Natural killer cell treated with Interleukin-12 subunit alpha and Interleukin-12 subunit beta and Interleukin-15 and Interleukin-18, amount 100 ng/mL, for 72 hours (primary cell): ENCODE measurements at regions not wholly inside any gene's neighbourhood (a gene's known extent, or its start where the extent isn't known, plus 50 kb on each side); places are given as distances from the start of the nearest gene placed in this dataset.

ENCODE experiments used
- ATAC-seq, 2 donors: fragments of 150-1000 bp; cut with Tn5 transposase in 1 of 2; sonication (Bioruptor Pico), chemical (Tn5 transposase) in 1 of 2; 2 replicates each; pipeline ENCODE4 v1.10.0; 2021
- DNase-seq: peaks from one replicate; pipeline ENCODE4 v3.0.0; 2022; ENCODE audit warnings: low spot score
- H3K27ac Mint-ChIP-seq, 2 donors: 1 replicate in 1 of 2; 2 replicates in 1 of 2; pipeline ENCODE4 v1.8.0; 2022; ENCODE audit warnings: mixed read lengths in 2 of 2, mild to moderate bottlenecking in 1 of 2, moderate library complexity in 1 of 2
- H3K27me3 Mint-ChIP-seq, 2 donors: 1 replicate in 1 of 2; 2 replicates in 1 of 2; pipeline ENCODE4 v1.8.0; 2022; ENCODE audit warnings: mixed read lengths in 2 of 2
- H3K36me3 Mint-ChIP-seq: one replicate; pipeline ENCODE4 v1.8.0; 2022; ENCODE audit warnings: mixed read lengths
- H3K4me1 Mint-ChIP-seq, 2 donors: 1 replicate in 1 of 2; 2 replicates in 1 of 2; pipeline ENCODE4 v1.8.0; 2022; ENCODE audit warnings: low read depth in 2 of 2, mixed read lengths in 2 of 2, mild to moderate bottlenecking in 1 of 2
- H3K4me3 Mint-ChIP-seq: one replicate; pipeline ENCODE4 v1.8.0; 2022; ENCODE audit warnings: mixed read lengths
- H3K9me3 Mint-ChIP-seq: 2 replicates; pipeline ENCODE4 v1.8.0; 2022; ENCODE audit warnings: mixed read lengths

DNA sequence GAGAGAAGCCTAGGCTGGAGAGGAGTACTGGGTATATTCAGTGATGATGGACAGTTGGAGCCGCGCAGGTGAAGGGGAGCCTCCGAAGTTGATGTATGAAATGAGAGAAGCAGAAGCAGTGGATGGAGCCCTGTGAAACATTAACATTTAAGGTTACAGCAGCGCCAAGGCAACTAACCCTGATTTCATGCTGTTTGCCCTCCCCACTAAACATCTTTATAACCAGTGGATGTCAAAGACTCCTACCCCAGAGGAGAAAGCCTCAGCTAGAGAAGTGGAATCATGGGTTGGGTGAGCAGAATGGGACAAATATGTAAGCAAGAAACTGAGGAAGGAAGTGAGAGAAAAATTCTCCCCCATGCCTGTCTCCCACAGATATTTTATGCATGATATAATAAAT, 92.0 kb upstream of the NMNAT3 start:
- H3K9me3 Mint-ChIP-seq, result peaks cover 5% of the 10 kb centered on the region
- no peak overlapping the region for H3K4me3 Mint-ChIP-seq
- ATAC-seq, result no peak
- no peaks in the 10 kb centered on the region for H3K4me1 Mint-ChIP-seq
- H3K27me3 Mint-ChIP-seq, result peaks cover 5 to 16% of the 10 kb centered on the region in 2 donors
- H3K36me3 Mint-ChIP-seq, result no peaks in the 10 kb centered on the region
- no peak overlapping the region for H3K27ac Mint-ChIP-seq
- no peak for DNase-seq

DNA sequence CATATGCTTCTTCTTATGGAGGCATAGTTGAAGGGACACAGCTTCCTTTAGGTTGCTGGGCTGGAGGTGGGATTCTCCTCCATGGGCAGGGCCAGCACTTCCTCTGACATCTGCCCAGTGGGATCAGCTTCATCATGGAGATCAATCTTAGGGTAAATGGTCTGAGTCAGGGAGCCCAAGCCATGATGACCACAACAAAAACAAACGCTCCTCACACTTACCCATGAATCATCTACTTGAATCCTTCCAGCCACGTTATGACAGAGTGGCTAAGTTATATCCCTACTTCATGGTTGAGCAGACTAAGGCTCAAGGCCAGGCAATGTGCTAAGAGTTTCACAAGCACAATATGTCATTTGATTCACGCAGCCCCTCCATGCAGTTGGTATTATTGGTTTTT, 87.2 kb upstream of the NMNAT3 start:
- DNase-seq, result no peak
- H3K36me3 Mint-ChIP-seq, result no peaks in the 10 kb centered on the region
- no peak overlapping the region for H3K4me3 Mint-ChIP-seq
- no peak overlapping the region for H3K27ac Mint-ChIP-seq
- no peaks in the 10 kb centered on the region for H3K27me3 Mint-ChIP-seq
- no peaks in the 10 kb centered on the region for H3K4me1 Mint-ChIP-seq
- ATAC-seq, result no peak
- H3K9me3 Mint-ChIP-seq, result peaks cover 5% of the 10 kb centered on the region

DNA sequence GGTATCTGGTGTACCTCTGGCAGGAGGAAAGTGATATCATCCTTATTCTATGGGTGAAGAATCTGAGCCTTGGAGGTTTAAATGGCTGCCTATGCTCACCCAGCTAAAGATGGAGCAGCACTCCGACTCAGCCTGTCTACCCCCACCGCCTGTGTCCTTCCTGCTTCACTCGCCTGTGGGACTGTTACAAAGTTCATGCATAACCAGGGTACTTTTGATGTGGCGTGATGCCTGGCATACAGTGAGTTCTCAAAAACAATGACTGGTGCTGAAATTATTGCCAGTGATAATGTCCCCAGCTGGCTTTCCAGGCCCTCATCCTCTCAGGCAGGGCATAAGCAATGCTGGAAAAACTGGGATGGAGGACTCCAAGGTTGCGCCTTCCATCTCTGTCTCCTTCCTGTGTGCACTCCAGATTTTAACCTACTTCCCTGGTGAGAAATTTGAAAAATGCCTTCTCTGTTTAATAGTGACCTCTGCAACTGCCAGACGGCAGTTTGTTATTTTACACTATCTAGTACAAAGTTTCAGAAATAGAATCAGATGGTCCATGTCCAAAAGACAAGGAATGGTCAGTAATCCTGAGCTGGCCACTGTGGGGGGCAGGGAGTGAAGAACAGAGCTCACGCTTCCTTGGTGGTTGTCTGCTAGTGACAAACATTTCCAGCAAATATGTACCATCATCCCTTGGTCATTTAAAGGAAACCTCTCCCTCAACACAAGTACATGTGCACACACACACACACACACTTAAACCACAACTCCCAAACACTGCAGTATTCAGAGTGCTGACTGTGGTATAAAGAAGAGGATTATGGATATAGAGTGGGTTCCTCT, 86.5 kb upstream of the NMNAT3 start:
- H3K36me3 Mint-ChIP-seq, result no peaks in the 10 kb centered on the region

DNA sequence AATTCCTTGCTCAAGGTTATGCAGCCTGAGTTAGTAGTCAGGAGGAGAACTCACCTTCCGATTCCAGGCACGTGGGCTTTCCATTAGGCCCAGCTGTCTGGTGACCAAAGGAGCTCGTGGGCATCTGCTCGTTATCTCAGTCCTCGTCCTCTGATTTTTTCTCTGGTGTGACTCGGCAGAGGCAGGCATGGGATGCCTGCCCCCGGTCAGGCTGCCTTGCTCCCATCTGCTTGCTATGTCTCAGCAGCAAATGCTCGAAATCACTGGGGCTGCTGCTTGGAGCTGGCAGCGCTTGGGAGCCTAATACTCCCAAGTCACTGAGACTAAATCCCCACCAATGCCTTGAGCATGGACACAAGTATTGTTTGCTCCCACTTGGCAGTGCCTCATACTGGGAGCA, 84.5 kb upstream of the NMNAT3 start:
- peaks cover 5% of the 10 kb centered on the region for H3K9me3 Mint-ChIP-seq
- H3K4me1 Mint-ChIP-seq, result no peaks in the 10 kb centered on the region
- ATAC-seq, result no peak
- no peaks in the 10 kb centered on the region for H3K36me3 Mint-ChIP-seq
- H3K4me3 Mint-ChIP-seq, result no peak overlapping the region
- no peak for DNase-seq
- no peak overlapping the region for H3K27ac Mint-ChIP-seq
- no peaks in the 10 kb centered on the region for H3K27me3 Mint-ChIP-seq

More for the DNA sequence above, 86.5 kb upstream of the NMNAT3 start:
- DNase-seq (no peak), ATAC-seq (no peak)
- Mint-ChIP-seq H3K4me1 (no peaks in the 10 kb centered on the region), H3K9me3 (peaks cover 5% of the 10 kb centered on the region), H3K4me3 (no peak overlapping the region), H3K27ac (no peak overlapping the region), H3K27me3 (no peaks in the 10 kb centered on the region)

DNA sequence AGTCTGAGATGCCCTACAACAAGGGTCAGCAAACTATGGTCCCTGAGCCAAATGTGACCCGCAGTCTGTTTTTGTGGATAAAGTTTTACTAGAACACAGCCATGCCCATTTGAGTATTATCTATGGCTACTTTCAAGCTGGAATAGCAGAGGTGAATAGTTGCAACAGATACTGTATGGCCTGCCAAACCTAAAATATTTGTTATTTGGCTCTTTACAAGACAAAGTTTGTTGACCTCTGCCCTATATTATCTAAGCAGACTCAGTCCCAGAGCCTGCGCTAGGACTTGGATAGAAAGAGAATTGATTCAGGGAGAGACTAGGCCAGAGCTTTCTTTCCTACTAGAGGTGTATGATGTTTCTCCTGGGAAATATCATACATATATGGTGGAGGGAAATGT, 81.7 kb upstream of the NMNAT3 start:
- DNase-seq (no peak), ATAC-seq (no peak)
- Mint-ChIP-seq H3K27me3 (no peaks in the 10 kb centered on the region), H3K27ac (no peak overlapping the region), H3K9me3 (no peaks in the 10 kb centered on the region), H3K36me3 (no peaks in the 10 kb centered on the region), H3K4me3 (no peak overlapping the region), H3K4me1 (no peaks in the 10 kb centered on the region)

DNA sequence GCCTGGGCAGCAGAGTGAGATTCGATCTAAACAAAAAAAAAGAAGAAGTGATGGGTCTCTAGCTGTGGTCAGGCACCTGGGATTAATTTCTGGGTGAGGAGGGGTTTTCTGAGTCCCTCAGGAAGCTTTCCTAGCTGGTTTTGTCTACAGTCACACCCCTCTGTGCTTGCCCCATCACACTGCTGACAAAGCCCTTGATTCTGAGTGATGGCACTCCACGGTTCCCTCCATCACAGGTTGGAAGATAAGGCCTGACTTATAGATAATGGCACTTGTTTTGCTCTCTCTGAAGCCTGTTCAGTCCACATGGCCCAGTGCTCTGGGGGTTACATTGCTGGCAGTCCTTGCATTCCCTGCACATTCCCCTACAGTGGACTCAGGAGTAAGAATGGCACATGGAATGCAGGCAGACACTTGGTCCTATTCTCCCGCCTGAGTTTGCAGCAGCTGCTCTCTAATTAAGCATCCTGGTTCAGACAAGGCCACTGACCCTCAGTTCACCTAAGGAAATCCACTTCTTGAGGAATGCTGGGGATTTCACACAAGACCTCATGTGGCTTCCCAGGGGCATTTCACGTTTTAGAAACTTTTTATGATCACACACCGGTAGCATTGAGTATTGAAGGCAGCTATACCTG, 81.0 kb upstream of the NMNAT3 start:
- H3K27me3 Mint-ChIP-seq, result no peaks in the 10 kb centered on the region
- H3K9me3 Mint-ChIP-seq, result no peaks in the 10 kb centered on the region
- H3K27ac Mint-ChIP-seq, result no peak overlapping the region
- H3K4me3 Mint-ChIP-seq, result no peak overlapping the region
- H3K36me3 Mint-ChIP-seq, result no peaks in the 10 kb centered on the region
- no peak for DNase-seq
- ATAC-seq, result no peak
- H3K4me1 Mint-ChIP-seq, result no peaks in the 10 kb centered on the region

DNA sequence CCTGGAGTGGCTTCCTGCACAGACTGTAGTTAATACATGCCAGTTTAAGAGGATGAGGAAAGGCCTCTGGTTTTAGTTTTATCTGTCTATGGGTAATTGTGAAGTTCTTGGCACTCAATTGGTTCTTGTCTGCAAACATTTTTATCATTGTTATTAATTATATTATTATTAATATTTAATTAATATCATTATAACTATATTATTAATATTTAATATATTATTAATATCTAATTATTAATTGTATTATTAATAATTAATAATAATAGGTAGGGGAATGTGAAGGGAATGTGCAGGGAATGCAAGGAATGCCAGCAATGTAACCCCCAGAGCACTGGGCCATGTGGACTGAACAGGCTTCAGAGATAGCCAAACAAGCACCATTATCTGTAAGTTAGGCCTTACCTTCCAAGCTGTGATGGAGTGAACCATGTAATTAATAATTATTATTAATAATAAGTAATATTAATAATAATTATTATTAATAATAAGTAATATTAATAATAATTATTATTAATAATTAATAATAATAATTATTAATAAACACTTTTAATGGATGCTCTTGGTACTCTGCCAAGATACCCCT, 79.8 kb upstream of the NMNAT3 start:
- H3K27me3 Mint-ChIP-seq, result no peaks in the 10 kb centered on the region
- no peaks in the 10 kb centered on the region for H3K4me1 Mint-ChIP-seq
- no peaks in the 10 kb centered on the region for H3K36me3 Mint-ChIP-seq
- ATAC-seq (no peak), DNase-seq (no peak)
- H3K4me3 Mint-ChIP-seq, result no peak overlapping the region
- no peaks in the 10 kb centered on the region for H3K9me3 Mint-ChIP-seq
- H3K27ac Mint-ChIP-seq, result no peak overlapping the region

DNA sequence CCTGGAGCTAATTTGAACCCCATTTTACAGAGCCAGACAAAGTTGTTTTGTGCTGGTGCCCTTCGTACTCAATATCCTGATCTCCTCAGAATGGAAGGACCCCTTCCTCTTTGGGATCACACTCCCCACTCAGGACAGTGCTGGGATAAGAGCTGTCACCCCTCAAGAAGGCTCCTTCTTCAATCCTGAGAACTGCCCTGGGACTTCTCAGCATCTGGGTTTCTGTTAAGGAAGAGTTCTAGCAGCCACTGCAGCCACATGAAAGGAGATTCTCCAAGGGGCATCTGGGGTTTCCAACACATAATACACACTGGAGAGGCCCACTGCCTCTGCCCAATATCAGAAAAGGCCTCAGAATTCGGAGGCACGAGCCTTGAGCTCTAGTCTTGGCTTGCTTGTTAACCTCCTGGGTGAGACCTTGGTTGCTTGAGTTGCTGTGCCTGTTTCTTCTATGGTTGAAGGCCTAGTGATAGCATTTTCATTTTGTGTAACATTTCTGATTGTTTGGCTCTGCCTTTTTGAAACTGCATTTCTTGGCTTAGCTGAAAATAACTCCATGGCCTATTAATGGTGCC, 78.8 kb upstream of the NMNAT3 start:
- Mint-ChIP-seq H3K9me3 (no peaks in the 10 kb centered on the region), H3K36me3 (no peaks in the 10 kb centered on the region), H3K4me1 (no peaks in the 10 kb centered on the region), H3K27me3 (no peaks in the 10 kb centered on the region), H3K27ac (no peak overlapping the region), H3K4me3 (no peak overlapping the region)
- DNase-seq (no peak), ATAC-seq (peak in 1 of 2 donors; percentile 51)

DNA sequence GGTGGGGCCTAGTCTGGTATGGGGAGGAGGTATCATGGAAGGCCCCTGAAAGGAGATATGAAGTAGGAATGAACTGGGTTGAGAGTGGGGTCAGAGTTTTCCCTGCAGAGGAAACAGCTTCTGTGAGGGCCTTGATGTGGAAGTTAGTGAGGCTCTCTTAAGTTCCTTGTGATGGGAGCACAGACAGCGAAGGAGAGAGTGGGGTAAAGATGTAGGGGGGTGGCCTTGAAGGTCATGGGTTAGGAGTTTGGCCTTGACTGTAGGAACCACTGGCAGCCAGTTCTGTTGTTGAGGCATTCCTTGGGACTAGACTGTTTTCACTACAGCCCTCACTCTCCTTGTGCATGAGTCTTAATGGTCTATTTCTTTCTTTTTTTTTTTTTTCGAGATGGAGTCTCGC, 77.8 kb upstream of the NMNAT3 start:
- ATAC-seq (no peak), DNase-seq (no peak)
- H3K4me3 Mint-ChIP-seq, result no peak overlapping the region
- H3K36me3 Mint-ChIP-seq, result no peaks in the 10 kb centered on the region
- no peaks in the 10 kb centered on the region for H3K4me1 Mint-ChIP-seq
- no peak overlapping the region for H3K27ac Mint-ChIP-seq
- H3K27me3 Mint-ChIP-seq, result no peaks in the 10 kb centered on the region
- H3K9me3 Mint-ChIP-seq, result no peaks in the 10 kb centered on the region

DNA sequence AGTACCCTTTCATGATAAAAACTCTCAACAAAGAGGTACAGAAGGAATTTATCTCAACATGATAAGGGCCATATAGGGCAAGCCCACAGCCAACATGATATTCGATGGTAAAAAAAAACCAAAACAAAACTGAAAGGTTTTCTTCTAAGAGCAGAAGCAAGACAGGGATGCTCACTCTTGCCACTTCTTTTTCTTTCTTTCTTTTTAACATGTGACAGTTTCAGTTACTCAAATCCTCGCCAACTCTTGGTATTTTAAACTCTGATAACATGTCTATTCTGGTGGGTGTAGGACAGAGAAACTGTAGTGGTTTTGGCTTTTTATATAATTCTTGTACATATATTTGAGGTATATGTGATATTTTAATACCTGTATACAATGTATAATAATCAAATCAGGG, 74.0 kb upstream of the NMNAT3 start:
- no peak overlapping the region for H3K4me3 Mint-ChIP-seq
- H3K9me3 Mint-ChIP-seq, result peaks cover 4% of the 10 kb centered on the region
- no peaks in the 10 kb centered on the region for H3K4me1 Mint-ChIP-seq
- ATAC-seq (no peak), DNase-seq (no peak)
- H3K27ac Mint-ChIP-seq, result no peak overlapping the region
- H3K27me3 Mint-ChIP-seq, result no peaks in the 10 kb centered on the region
- H3K36me3 Mint-ChIP-seq, result no peaks in the 10 kb centered on the region

DNA sequence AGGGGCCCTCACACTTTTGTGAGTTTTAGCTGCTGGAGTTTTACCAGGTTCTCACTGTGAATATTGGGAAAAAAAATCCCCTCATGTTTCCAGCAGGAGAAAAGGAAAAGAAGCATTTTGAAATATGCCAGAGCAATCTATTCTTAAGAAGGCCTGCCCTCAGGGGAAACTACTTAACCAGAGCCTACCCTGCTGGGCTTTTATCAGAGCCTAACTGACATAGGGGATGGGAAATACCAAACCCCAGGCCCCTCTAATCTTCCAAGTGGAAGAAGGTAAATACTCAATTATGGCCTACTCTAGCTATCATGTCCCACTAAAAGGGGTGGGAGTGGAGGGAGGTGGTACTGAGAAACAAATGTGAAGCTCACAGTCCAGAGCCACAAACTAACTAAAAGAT, 68.7 kb upstream of the NMNAT3 start:
- Mint-ChIP-seq H3K27ac (no peak overlapping the region), H3K27me3 (peaks cover 3 to 10% of the 10 kb centered on the region in 2 donors), H3K4me3 (no peak overlapping the region), H3K9me3 (peaks cover 5% of the 10 kb centered on the region), H3K36me3 (no peaks in the 10 kb centered on the region), H3K4me1 (no peaks in the 10 kb centered on the region)
- DNase-seq, result no peak
- no peak for ATAC-seq

DNA sequence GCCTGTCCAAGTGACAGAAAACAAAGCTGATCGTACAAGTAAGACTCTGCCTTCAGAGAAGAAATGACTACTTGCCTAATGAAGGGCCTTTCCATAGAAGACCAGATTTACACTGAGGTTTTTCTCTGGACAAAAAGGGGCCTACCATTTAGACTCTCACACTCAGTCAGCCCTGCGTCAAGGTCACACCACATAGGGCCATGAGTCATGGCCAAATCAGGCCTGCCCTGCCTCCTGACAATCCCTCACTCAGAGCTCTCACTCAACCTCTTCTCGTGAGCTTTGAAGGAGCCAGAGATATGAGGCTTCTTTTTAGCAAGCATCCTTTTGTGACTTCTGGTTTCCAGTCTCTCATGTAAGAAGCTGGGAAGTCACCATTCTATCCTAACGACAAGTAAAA, 68.1 kb upstream of the NMNAT3 start:
- Mint-ChIP-seq H3K9me3 (peaks cover 5% of the 10 kb centered on the region), H3K27ac (no peak overlapping the region), H3K27me3 (peaks cover 3 to 10% of the 10 kb centered on the region in 2 donors), H3K4me3 (no peak overlapping the region), H3K4me1 (no peaks in the 10 kb centered on the region), H3K36me3 (no peaks in the 10 kb centered on the region)
- ATAC-seq (no peak), DNase-seq (no peak)

DNA sequence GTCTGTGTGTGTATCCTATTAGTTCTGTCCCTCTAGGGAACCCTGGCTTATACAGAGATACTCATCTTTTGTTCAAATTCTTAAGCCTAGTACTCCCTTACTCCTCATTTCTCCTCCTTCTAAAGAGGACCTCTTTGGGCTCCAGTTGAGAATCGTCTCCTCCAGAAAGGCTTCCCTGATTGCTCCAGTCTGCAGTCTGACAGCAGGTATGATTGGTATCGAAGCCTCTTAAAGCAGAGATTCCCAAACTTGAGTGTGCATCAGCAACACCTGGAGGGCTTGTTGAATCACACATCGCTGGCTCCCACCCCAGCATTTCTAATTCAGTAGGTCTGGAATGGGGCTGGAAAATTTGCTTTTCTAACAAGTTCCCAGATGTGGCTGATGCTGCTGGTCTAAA, 60.9 kb upstream of the NMNAT3 start:
- Mint-ChIP-seq H3K27ac (no peak overlapping the region), H3K4me3 (no peak overlapping the region), H3K27me3 (peaks cover 2 to 15% of the 10 kb centered on the region in 2 donors), H3K4me1 (no peaks in the 10 kb centered on the region), H3K9me3 (no peaks in the 10 kb centered on the region), H3K36me3 (no peaks in the 10 kb centered on the region)
- DNase-seq (no peak), ATAC-seq (no peak)

DNA sequence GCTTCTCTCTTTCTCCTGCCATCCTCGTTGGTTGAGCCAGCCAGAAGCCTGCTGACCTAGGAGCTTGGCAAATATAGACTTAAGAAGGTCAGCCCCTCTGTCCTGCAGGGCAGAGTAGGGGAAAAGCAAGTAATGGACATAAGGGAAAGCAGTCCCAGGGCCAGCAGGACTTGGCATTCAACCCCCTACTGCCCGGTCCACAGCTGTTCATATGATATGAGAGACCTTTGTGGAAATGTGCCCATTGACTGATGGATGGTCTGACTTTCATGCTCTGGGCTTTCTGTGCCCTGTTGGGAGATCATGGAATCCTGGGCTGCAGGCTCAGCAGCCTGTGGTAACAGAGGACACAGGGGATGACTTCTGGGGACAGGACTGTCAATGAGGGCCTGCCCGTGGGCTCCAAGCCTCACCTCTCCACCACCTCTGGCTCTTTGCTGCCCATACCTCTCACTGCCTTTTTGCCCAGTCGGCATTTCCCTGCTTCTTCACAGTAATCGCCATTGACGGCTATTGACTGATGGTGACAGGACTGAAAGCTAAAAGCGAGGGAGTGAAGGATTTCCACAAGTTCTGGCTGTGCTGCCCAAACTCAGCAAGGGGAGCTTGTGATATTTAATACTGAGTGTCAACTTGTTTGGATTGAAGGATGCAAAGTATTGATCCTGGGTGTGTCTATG, 60.0 kb upstream of the NMNAT3 start:
- Mint-ChIP-seq H3K4me3 (no peak overlapping the region), H3K27me3 (peaks cover 2 to 24% of the 10 kb centered on the region in 2 donors)

More for the DNA sequence above, 60.0 kb upstream of the NMNAT3 start:
- H3K27ac Mint-ChIP-seq, result no peak overlapping the region
- peak in 1 of 2 donors; percentile 31 for ATAC-seq
- no peaks in the 10 kb centered on the region for H3K4me1 Mint-ChIP-seq
- peaks cover 3% of the 10 kb centered on the region for H3K9me3 Mint-ChIP-seq
- H3K36me3 Mint-ChIP-seq, result no peaks in the 10 kb centered on the region
- DNase-seq, result no peak
